Transverse colon (tissue), 4 donors: ENCODE measurements at regions not wholly inside any gene's neighbourhood (a gene's known extent, or its start where the extent isn't known, plus 50 kb on each side); places are given as distances from the start of the nearest gene placed in this dataset.

Source experiments
- DNase-seq: peaks from one replicate; pipeline ENCODE4 v3.0.0-alpha.2; 2019
- H3K27ac ChIP-seq, 4 donors: fragments of 200-600 bp; sonication (generic); 2 replicates each; pipeline ENCODE4 v1.5.1; 2016 to 2018; ENCODE audit warnings: inconsistent platforms in 4 of 4
- H3K27me3 ChIP-seq: fragments of 200-600 bp; sonication (generic); 2 replicates; pipeline ENCODE4 v1.5.1; 2017; ENCODE audit warnings: inconsistent platforms
- H3K36me3 ChIP-seq, 4 donors: fragments of 200-600 bp; sonication (generic); 2 replicates each; pipeline ENCODE4 v1.5.1; 2017 to 2019; ENCODE audit warnings: inconsistent platforms in 4 of 4
- H3K4me1 ChIP-seq, 4 donors: fragments of 200-600 bp; sonication (generic); 2 replicates each; pipeline ENCODE4 v1.5.1; 2017 to 2020; ENCODE audit warnings: inconsistent platforms in 4 of 4
- H3K4me3 ChIP-seq, 4 donors: fragments of 200-600 bp; sonication (generic); 1 replicate in 1 of 4; 2 replicates in 3 of 4; pipeline versions ENCODE4 v1.5.1 to v1.6.1; 2017 to 2019; ENCODE audit warnings: inconsistent platforms in 4 of 4
- H3K9me3 ChIP-seq, 2 donors: fragments of 200-600 bp; sonication (generic); 2 replicates each; pipeline ENCODE4 v1.5.1; 2017 to 2019; ENCODE audit warnings: inconsistent platforms in 2 of 2
- CTCF ChIP-seq, 5 experiments: fragments of 200-600 bp in 3 of 5; fragments of 450-650 bp in 2 of 5; sonication (generic) in 3 of 5; IDR thresholded peaks; 1 replicate in 2 of 5; 2 replicates in 3 of 5; pipeline ENCODE4 v1.5.1; 2016 to 2017; ENCODE audit warnings: antibody characterized with exemption in 5 of 5, inconsistent platforms in 3 of 5, mild to moderate bottlenecking in 2 of 5, moderate library complexity in 1 of 5
- EP300 ChIP-seq: sonication (generic); formaldehyde crosslinking; IDR thresholded peaks from one replicate; pipeline ENCODE4 v1.6.1; 2017; ENCODE audit warnings: antibody characterized with exemption, low read depth
- POLR2A ChIP-seq: fragments of 450-650 bp; IDR thresholded peaks from one replicate; pipeline ENCODE4 v1.6.1; 2016; ENCODE audit warnings: antibody characterized with exemption, mild to moderate bottlenecking, moderate library complexity
- POLR2AphosphoS5 ChIP-seq, 3 donors: sonication (generic); formaldehyde crosslinking; IDR thresholded peaks; one replicate each; pipeline ENCODE4 v1.6.1; 2016; ENCODE audit warnings: antibody characterized with exemption in 3 of 3
- WGBS, 2 donors: methylation state at CpG; one replicate each; pipeline ENCODE4 v1.1.5; 2018; ENCODE audit warnings: low coverage in 1 of 2; 5-methylcytosine and 5-hydroxymethylcytosine counted together
- in situ Hi-C, 4 donors: fragments of 200-750 bp; cut with MboI; loops; one replicate each; pipeline versions ENCODE4 v1.15.0 to v1.15.1; 2017; ENCODE audit warnings: low sequenced_read_pairs in 3 of 4, low pct_ligation_motif_present in 1 of 4, low pct_unique_long_range_greater_than_20kb in 1 of 4
- intact Hi-C: fragments of 100-400 bp; cut with DNase I; formaldehyde crosslinking; loops from one replicate; pipeline ENCODE4 v1.15.1; 2023; ENCODE audit warnings: low total_unique reads

DNA sequence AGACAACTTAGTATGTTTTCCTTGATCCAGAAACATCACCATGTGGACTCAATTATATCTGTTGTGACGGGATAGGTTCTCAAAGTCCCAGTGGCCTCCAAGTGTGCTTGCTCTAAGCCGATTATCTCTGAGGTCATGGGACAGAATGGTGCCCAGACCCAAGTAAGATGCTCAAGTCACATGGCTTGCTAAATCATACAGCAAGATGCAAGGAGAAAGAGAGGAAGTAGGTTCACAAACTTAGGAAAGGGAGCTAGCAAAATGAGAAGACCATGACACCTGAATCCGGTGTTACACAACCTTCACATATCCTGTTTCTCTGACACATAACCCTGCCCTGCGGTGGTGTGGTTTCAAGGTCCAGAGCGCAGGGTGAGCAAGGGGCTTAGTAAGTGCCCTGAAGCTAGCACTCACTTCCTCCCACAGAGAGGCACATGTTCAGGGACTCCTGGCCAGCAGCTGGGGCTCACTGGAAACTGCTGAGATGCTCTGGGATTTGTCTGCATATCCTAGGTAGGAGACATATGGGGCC, 590.9 kb upstream of the ANKRD30A start:
- intact Hi-C loops (no loop called here), in situ Hi-C loops (no loop called here)
- no peaks in the 10 kb centered on the region for H3K4me1 ChIP-seq
- peaks cover 4 to 6% of the 10 kb centered on the region in 2 donors for H3K9me3 ChIP-seq
- no peak for TF ChIP-seq CTCF (IDR thresholded peaks at IDR 0.05)
- no peak for TF ChIP-seq EP300
- no peak for TF ChIP-seq POLR2AphosphoS5 (IDR thresholded peaks at IDR 0.05)
- no peak for TF ChIP-seq POLR2A
- no peaks in the 10 kb centered on the region for H3K27me3 ChIP-seq
- DNase-seq: no peak
- 71 to 85% methylated on average over 5 of the region's 5 CpGs for WGBS, 2 donors
- H3K4me3 ChIP-seq: no peak overlapping the region
- H3K27ac ChIP-seq: no peak overlapping the region
- no peaks in the 10 kb centered on the region for H3K36me3 ChIP-seq

DNA sequence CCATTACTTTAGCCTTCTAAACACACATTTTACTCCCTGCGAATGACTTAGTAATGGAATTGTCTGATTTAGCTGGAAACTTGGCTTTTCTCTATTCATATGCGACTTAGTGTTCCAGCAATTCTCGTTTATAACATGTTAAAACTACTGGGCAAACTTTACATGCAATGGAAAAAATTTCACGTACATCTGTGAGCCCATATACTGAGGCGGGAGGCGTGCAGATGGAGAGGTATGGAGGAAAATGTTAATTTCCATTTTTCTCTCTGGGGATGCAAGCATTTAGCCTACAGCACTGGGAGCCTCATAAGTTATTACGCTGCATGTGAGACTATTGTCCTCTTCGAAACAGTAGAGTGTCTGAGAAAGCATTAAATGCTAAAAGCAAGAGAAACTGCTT, 591.5 kb upstream of the ANKRD30A start:
- intact Hi-C loops (no loop called here), in situ Hi-C loops (no loop called here)
- Histone ChIP-seq H3K27ac (no peak overlapping the region), H3K27me3 (no peaks in the 10 kb centered on the region), H3K9me3 (peaks cover 5 to 8% of the 10 kb centered on the region in 2 donors), H3K36me3 (no peaks in the 10 kb centered on the region), H3K4me3 (no peak overlapping the region), H3K4me1 (no peaks in the 10 kb centered on the region)
- 86 to 87% methylated on average over 7 to 8 of the region's 8 CpGs for WGBS, 2 donors
- TF ChIP-seq CTCF (IDR thresholded peaks at IDR 0.05): no peak
- no peak for TF ChIP-seq EP300
- no peak for DNase-seq

DNA sequence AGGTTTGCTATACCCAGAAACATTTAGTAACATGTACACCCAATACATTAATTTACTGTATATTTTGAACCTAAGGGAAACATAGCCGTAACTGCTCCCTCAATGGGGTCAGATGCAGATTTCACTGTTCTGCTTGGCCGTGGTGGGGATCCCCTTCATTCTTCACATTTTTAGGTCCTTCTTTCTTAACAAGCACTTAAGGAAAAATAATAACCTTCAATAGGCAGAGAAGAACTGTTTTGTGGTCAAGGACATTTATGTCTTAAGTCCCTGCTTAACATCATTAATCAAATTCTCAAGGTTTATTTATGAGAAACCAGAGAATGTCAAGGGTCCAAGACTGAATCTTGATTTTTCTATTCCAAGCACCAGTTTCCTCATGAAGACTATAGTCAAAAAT, 592.1 kb upstream of the ANKRD30A start:
- TF ChIP-seq EP300 (no peak), CTCF (IDR thresholded peaks at IDR 0.05) (no peak), POLR2A (no peak), POLR2AphosphoS5 (IDR thresholded peaks at IDR 0.05) (no peak)
- H3K4me1 ChIP-seq: no peaks in the 10 kb centered on the region
- no peak overlapping the region for H3K27ac ChIP-seq
- DNase-seq: no peak
- in situ Hi-C loops: no loop called here
- H3K27me3 ChIP-seq: no peaks in the 10 kb centered on the region
- H3K4me3 ChIP-seq: no peak overlapping the region
- WGBS, 2 donors: 73 to 76% methylated on average over 2 of the region's 2 CpGs
- H3K36me3 ChIP-seq: no peaks in the 10 kb centered on the region
- intact Hi-C loops: no loop called here
- H3K9me3 ChIP-seq: peaks cover 8 to 9% of the 10 kb centered on the region in 2 donors

DNA sequence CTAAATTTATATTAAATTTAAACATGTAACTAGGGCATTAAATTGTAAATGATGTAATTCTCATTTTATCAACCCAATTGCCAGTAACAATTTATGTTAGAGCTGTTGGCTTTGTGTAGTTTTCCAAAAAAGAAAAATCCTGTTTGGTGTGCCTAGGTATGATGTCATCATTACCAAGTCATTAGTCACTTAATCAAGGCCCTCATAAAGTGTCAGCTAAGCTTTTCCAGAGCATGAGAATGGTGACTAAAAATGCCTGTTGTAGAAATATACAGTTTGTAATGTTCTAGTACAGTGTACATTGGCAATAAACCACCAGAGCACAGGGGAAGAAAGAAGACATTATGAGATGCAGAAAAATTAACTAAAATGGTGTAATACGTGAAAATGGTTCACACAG, 593.8 kb upstream of the ANKRD30A start:
- WGBS, 2 donors: 38 to 61% methylated on average over 1 of the region's 1 CpG
- no peak for DNase-seq
- Histone ChIP-seq H3K27ac (no peak overlapping the region), H3K27me3 (no peaks in the 10 kb centered on the region), H3K4me1 (no peaks in the 10 kb centered on the region), H3K36me3 (no peaks in the 10 kb centered on the region), H3K9me3 (peaks cover 8 to 9% of the 10 kb centered on the region in 2 donors), H3K4me3 (no peak overlapping the region)
- no peak for TF ChIP-seq EP300
- no peak for TF ChIP-seq CTCF (IDR thresholded peaks at IDR 0.05)
- TF ChIP-seq POLR2AphosphoS5 (IDR thresholded peaks at IDR 0.05): no peak
- no peak for TF ChIP-seq POLR2A
- in situ Hi-C loops (no loop called here), intact Hi-C loops (no loop called here)
